H9 (cell line): ENCODE measurements at regions not wholly inside any gene's neighbourhood (a gene's known extent, or its start where the extent isn't known, plus 50 kb on each side); places are given as distances from the start of the nearest gene placed in this dataset.

Experiments
- DNase-seq: peaks from one replicate; pipeline ENCODE4 v3.0.0-alpha.2; 2017
- H2AFZ ChIP-seq: one replicate; pipeline ENCODE4 v1.6.1; 2013; ENCODE audit warnings: mild to moderate bottlenecking, low read length, control low read depth, moderate library complexity
- H2AK5ac ChIP-seq: 2 replicates; pipeline ENCODE4 v1.6.1; 2013; ENCODE audit warnings: low read length, control low read depth, mixed read lengths; ENCODE audit not compliant: insufficient read length
- H2BK120ac ChIP-seq: one replicate; pipeline ENCODE4 v1.6.1; 2013; ENCODE audit warnings: low read depth, mild to moderate bottlenecking, low read length, control low read depth, inconsistent platforms; ENCODE audit not compliant: poor library complexity, severe bottlenecking
- H2BK12ac ChIP-seq: 2 replicates; pipeline ENCODE4 v1.6.1; 2013; ENCODE audit warnings: low read length, control low read depth, mixed read lengths, low read depth; ENCODE audit not compliant: insufficient read length
- H2BK15ac ChIP-seq: 2 replicates; pipeline ENCODE4 v1.6.1; 2013; ENCODE audit warnings: low read depth, low read length, control low read depth
- H2BK20ac ChIP-seq: one replicate; pipeline ENCODE4 v1.6.1; 2013; ENCODE audit warnings: low read depth, mild to moderate bottlenecking, low read length, control low read depth, inconsistent platforms; ENCODE audit not compliant: poor library complexity, severe bottlenecking
- H2BK5ac ChIP-seq: 2 replicates; pipeline ENCODE4 v1.6.1; 2013; ENCODE audit warnings: low read length, control low read depth, mixed read lengths; ENCODE audit not compliant: insufficient read length
- H3K14ac ChIP-seq: 2 replicates; pipeline ENCODE4 v1.6.1; 2013; ENCODE audit warnings: low read length, control low read depth; ENCODE audit not compliant: insufficient read depth
- H3K18ac ChIP-seq: 2 replicates; pipeline ENCODE4 v1.6.1; 2013; ENCODE audit warnings: low read depth, mild to moderate bottlenecking, mixed read lengths, low read length, control low read depth; ENCODE audit not compliant: insufficient read length
- H3K23ac ChIP-seq: 2 replicates; pipeline ENCODE4 v1.6.1; 2013; ENCODE audit warnings: low read length, control low read depth, mixed read lengths, low read depth; ENCODE audit not compliant: insufficient read length
- H3K23me2 ChIP-seq: 2 replicates; pipeline ENCODE4 v1.6.1; 2013; ENCODE audit warnings: low read depth, mild to moderate bottlenecking, mixed read lengths, low read length, control low read depth; ENCODE audit not compliant: insufficient read length, poor library complexity, severe bottlenecking
- H3K27ac ChIP-seq: 2 replicates; pipeline ENCODE4 v1.5.1; 2013; ENCODE audit warnings: low read length, control low read depth, mixed read lengths, low read depth; ENCODE audit not compliant: insufficient read length
- H3K27me3 ChIP-seq: 2 replicates; pipeline ENCODE4 v1.6.1; 2013; ENCODE audit warnings: low read length, control low read depth, inconsistent platforms; ENCODE audit not compliant: insufficient read depth
- H3K4ac ChIP-seq: 2 replicates; pipeline ENCODE4 v1.6.1; 2013; ENCODE audit warnings: low read depth, mild to moderate bottlenecking, control low read depth, inconsistent platforms, low read length, moderate library complexity
- H3K4me1 ChIP-seq: 2 replicates; pipeline ENCODE4 v1.6.1; 2013; ENCODE audit warnings: low read length, control low read depth, inconsistent platforms; ENCODE audit not compliant: insufficient read depth
- H3K4me2 ChIP-seq: 2 replicates; pipeline ENCODE4 v1.6.1; 2013; ENCODE audit warnings: low read length, control low read depth, mixed read lengths; ENCODE audit not compliant: insufficient read length, insufficient read depth
- H3K56ac ChIP-seq: 2 replicates; pipeline ENCODE4 v1.6.1; 2013; ENCODE audit warnings: low read depth, mild to moderate bottlenecking, mixed read lengths, low read length, control low read depth; ENCODE audit not compliant: insufficient read length
- H3K79me1 ChIP-seq: 2 replicates; pipeline ENCODE4 v1.6.1; 2013; ENCODE audit warnings: low read depth, mild to moderate bottlenecking, moderate library complexity, low read length, control low read depth, inconsistent platforms; ENCODE audit not compliant: insufficient read depth, poor library complexity, severe bottlenecking
- H3K79me2 ChIP-seq: 2 replicates; pipeline ENCODE4 v1.6.1; 2013; ENCODE audit warnings: low read length, control low read depth, inconsistent platforms; ENCODE audit not compliant: insufficient read depth
- H3K9ac ChIP-seq: 2 replicates; pipeline ENCODE4 v1.6.1; 2013; ENCODE audit warnings: low read length, control low read depth, mixed read lengths; ENCODE audit not compliant: insufficient read length; ENCODE audit errors: extremely low read depth
- H3K9me3 ChIP-seq: one replicate; pipeline ENCODE4 v1.6.1; 2013; ENCODE audit warnings: low read depth, low read length, inconsistent platforms; ENCODE audit not compliant: control insufficient read depth
- H3T11ph ChIP-seq: one replicate; pipeline ENCODE4 v1.6.1; 2013; ENCODE audit warnings: mild to moderate bottlenecking, low read length, control low read depth, inconsistent platforms
- H4K20me1 ChIP-seq: one replicate; pipeline ENCODE4 v1.6.1; 2013; ENCODE audit not compliant: control insufficient read depth, insufficient read length, insufficient read depth
- H4K5ac ChIP-seq: 2 replicates; pipeline ENCODE4 v1.6.1; 2013; ENCODE audit warnings: low read depth, mild to moderate bottlenecking, mixed read lengths, low read length, control low read depth; ENCODE audit not compliant: insufficient read length
- H4K8ac ChIP-seq: replicated peaks from 2 replicates; pipeline ENCODE4 v1.6.1; 2013; ENCODE audit warnings: low read length, control low read depth, mixed read lengths, low read depth; ENCODE audit not compliant: insufficient read length
- H4K91ac ChIP-seq: 2 replicates; pipeline ENCODE4 v1.6.1; 2013; ENCODE audit warnings: low read depth, mild to moderate bottlenecking, moderate library complexity, mixed read lengths, low read length, control low read depth; ENCODE audit not compliant: insufficient read length
- H3K27ac Mint-ChIP-seq, 3 experiments: 2 replicates in 2 of 3; 3 replicates in 1 of 3; pipeline ENCODE4 v1.8.0; 2020 to 2021; ENCODE audit warnings: mixed read lengths in 3 of 3, mild to moderate bottlenecking in 1 of 3, moderate library complexity in 1 of 3
- H3K27me3 Mint-ChIP-seq: 2 replicates; pipeline ENCODE4 v1.8.0; 2021; ENCODE audit warnings: low read depth, mild to moderate bottlenecking, moderate library complexity, mixed read lengths
- H3K36me3 Mint-ChIP-seq, 3 experiments: 2 replicates in 2 of 3; 3 replicates in 1 of 3; pipeline ENCODE4 v1.8.0; 2020 to 2021; ENCODE audit warnings: low read depth in 3 of 3, mixed read lengths in 3 of 3; ENCODE audit not compliant: insufficient read depth in 1 of 3
- H3K4me1 Mint-ChIP-seq, 2 experiments: 2 replicates each; pipeline ENCODE4 v1.8.0; 2020; ENCODE audit warnings: mixed read lengths in 2 of 2
- H3K4me3 Mint-ChIP-seq, 2 experiments: 2 replicates in 1 of 2; 3 replicates in 1 of 2; pipeline ENCODE4 v1.8.0; 2020 to 2021; ENCODE audit warnings: mild to moderate bottlenecking in 2 of 2, mixed read lengths in 2 of 2, moderate library complexity in 1 of 2
- H3K9me3 Mint-ChIP-seq, 2 experiments: 2 replicates in 1 of 2; 3 replicates in 1 of 2; pipeline ENCODE4 v1.8.0; 2020; ENCODE audit warnings: mild to moderate bottlenecking in 2 of 2, mixed read lengths in 2 of 2, moderate library complexity in 1 of 2
- WGBS: extraction: QIAGEN DNeasy Blood & Tissue Kit; methylation state at CpG from one replicate; pipeline ENCODE4 v1.1.7; 2013; ENCODE audit warnings: missing lambda C conversion rate, low lambda C conversion rate, mixed read lengths; ENCODE audit not compliant: insufficient read length; ENCODE audit errors: extremely low coverage; 5-methylcytosine and 5-hydroxymethylcytosine counted together
- TF ChIP-seq, protein P1 (sequence below): fragments of 200-600 bp; sonication (generic); conservative IDR thresholded peaks from 3 replicates; pipeline ENCODE4 v1.8.0; 2021; ENCODE audit warnings: antibody characterized with exemption, mild to moderate bottlenecking

DNA sequence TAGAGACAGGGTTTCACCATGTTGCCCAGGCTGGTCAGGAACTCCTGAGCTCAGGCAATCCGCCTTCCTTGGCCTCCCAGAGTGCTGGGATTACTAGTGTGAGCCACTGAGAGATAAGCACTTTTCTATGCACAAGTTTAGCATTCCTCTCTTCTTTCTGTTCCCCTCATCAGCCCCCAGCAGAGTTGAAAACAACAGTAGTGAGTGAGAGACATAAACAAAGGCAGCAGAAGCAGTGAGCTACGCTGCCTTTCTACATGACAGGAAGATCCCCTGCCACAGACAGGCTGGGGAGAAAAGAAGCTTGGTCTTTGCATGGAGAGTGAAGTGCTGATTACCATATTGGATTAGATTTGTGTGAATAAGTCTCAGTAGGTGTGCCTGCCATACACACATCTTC is 392.0 kb upstream of the KIRREL3 start:
- H3K4me1 Mint-ChIP-seq = peaks cover 27 to 31% of the 10 kb centered on the region in 2 experiments
- H3K4me3 Mint-ChIP-seq = no peak overlapping the region
- no CpG with 5 or more reads among the region's 2 CpGs for WGBS
- Histone ChIP-seq H3K4me2 (no peak overlapping the region), H3K9ac (no peak overlapping the region), H3T11ph (no peak overlapping the region), H2BK20ac (no peak overlapping the region), H2BK120ac (no peak overlapping the region), H2BK12ac (no peak overlapping the region), H3K9me3 (no peaks in the 10 kb centered on the region), H3K79me1 (no peaks in the 10 kb centered on the region), H4K91ac (no peak overlapping the region), H3K23ac (no peak overlapping the region), H4K20me1 (no peaks in the 10 kb centered on the region), H3K27me3 (no peaks in the 10 kb centered on the region), H3K27ac (no peak overlapping the region), H3K14ac (0 out of 2 replicates have a peak overlapping the region, but pooled peaks have one; percentile 17), H3K23me2 (no peaks in the 10 kb centered on the region), H3K4me1 (no peaks in the 10 kb centered on the region), H2BK5ac (no peak overlapping the region), H3K79me2 (no peaks in the 10 kb centered on the region), H4K8ac (no peak overlapping the region), H3K56ac (no peak overlapping the region), H3K4ac (no peak overlapping the region), H2BK15ac (no peak overlapping the region), H2AK5ac (no peak overlapping the region), H4K5ac (no peak overlapping the region), H3K18ac (no peak overlapping the region), H2AFZ (no peak overlapping the region)
- peaks cover 20 to 24% of the 10 kb centered on the region in 2 experiments for H3K9me3 Mint-ChIP-seq
- peak overlapping the region; percentile 34 to 75 (median 52); a peak in 5 of 7 replicates for H3K27ac Mint-ChIP-seq
- peaks cover 31% of the 10 kb centered on the region for H3K27me3 Mint-ChIP-seq
- peaks cover 4 to 23% (median 8%) of the 10 kb centered on the region in 3 experiments; a peak in 5 of 7 replicates for H3K36me3 Mint-ChIP-seq
- peak; percentile 45 for DNase-seq
- TF ChIP-seq, protein P1, sequence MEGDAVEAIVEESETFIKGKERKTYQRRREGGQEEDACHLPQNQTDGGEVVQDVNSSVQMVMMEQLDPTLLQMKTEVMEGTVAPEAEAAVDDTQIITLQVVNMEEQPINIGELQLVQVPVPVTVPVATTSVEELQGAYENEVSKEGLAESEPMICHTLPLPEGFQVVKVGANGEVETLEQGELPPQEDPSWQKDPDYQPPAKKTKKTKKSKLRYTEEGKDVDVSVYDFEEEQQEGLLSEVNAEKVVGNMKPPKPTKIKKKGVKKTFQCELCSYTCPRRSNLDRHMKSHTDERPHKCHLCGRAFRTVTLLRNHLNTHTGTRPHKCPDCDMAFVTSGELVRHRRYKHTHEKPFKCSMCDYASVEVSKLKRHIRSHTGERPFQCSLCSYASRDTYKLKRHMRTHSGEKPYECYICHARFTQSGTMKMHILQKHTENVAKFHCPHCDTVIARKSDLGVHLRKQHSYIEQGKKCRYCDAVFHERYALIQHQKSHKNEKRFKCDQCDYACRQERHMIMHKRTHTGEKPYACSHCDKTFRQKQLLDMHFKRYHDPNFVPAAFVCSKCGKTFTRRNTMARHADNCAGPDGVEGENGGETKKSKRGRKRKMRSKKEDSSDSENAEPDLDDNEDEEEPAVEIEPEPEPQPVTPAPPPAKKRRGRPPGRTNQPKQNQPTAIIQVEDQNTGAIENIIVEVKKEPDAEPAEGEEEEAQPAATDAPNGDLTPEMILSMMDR = no peak
